Adrenal gland (tissue), 9 donors: ENCODE measurements at regions not wholly inside any gene's neighbourhood (a gene's known extent, or its start where the extent isn't known, plus 50 kb on each side); places are given as distances from the start of the nearest gene placed in this dataset.

Source experiments
- DNase-seq, 7 donors: peaks; one replicate each; pipeline ENCODE4 v3.0.0-alpha.2; 2019 to 2020
- H3K27ac ChIP-seq, 5 donors: fragments of 200-600 bp; sonication (generic) in 4 of 5; 1 replicate in 3 of 5; 2 replicates in 2 of 5; pipeline versions ENCODE4 v1.5.1 to v1.8.0; 2016 to 2020; ENCODE audit warnings: mild to moderate bottlenecking in 1 of 5
- H3K27me3 ChIP-seq: fragments of 200-600 bp; 2 replicates; pipeline ENCODE4 v1.8.0; 2021
- H3K36me3 ChIP-seq, 2 donors: fragments of 200-600 bp; replicated peaks in 1 of 2; 1 replicate in 1 of 2; 2 replicates in 1 of 2; pipeline versions ENCODE4 v1.5.1 to v1.8.0; 2018 to 2022
- H3K4me1 ChIP-seq, 2 donors: fragments of 200-600 bp; replicated peaks in 1 of 2; 1 replicate in 1 of 2; 2 replicates in 1 of 2; pipeline versions ENCODE4 v1.5.1 to v1.8.0; 2018 to 2021
- H3K4me3 ChIP-seq, 4 donors: fragments of 200-600 bp; sonication (generic) in 3 of 4; one replicate each; pipeline ENCODE4 v1.5.1; 2016 to 2018
- H3K9me3 ChIP-seq, 3 donors: fragments of 200-600 bp; sonication (generic) in 1 of 3; replicated peaks in 1 of 3; 1 replicate in 2 of 3; 2 replicates in 1 of 3; pipeline versions ENCODE4 v1.5.1 to v1.8.0; 2016 to 2021
- CTCF ChIP-seq, 6 experiments: fragments of 450-650 bp in 4 of 6; fragments of 200-600 bp in 2 of 6; sonication (generic) in 1 of 6; IDR thresholded peaks; 1 replicate in 5 of 6; 2 replicates in 1 of 6; pipeline versions ENCODE4 v1.5.1 to v1.8.0; 2016 to 2021; ENCODE audit warnings: antibody characterized with exemption in 6 of 6, mild to moderate bottlenecking in 2 of 6, moderate library complexity in 1 of 6
- POLR2A ChIP-seq, 2 donors: fragments of 450-650 bp; IDR thresholded peaks; one replicate each; pipeline ENCODE4 v1.6.1; 2017; ENCODE audit warnings: antibody characterized with exemption in 2 of 2, mild to moderate bottlenecking in 2 of 2, moderate library complexity in 1 of 2
- WGBS, 4 donors: extraction: QIAGEN DNeasy Blood & Tissue Kit in 2 of 4; methylation state at CpG; one replicate each; pipeline versions ENCODE4 v1.1.5 to v1.1.7; 2013 to 2017; 5-methylcytosine and 5-hydroxymethylcytosine counted together
- intact Hi-C, 2 donors: fragments of 100-400 bp; cut with DNase I; formaldehyde crosslinking; loops; one replicate each; pipeline versions ENCODE4 v1.14.1 to v1.15.0; 2022 to 2023
- donor health status: healthy with polysubstance abuse.
- donor health status: Bipolar disorder and iron deficiency.
- donor health status: DM: yes; HTN: yes; CAD: no.
- donor health status: DM: no; HTN: no; CAD: no.
- donor health status: DM: no; HTN: no; CAD: no.

DNA sequence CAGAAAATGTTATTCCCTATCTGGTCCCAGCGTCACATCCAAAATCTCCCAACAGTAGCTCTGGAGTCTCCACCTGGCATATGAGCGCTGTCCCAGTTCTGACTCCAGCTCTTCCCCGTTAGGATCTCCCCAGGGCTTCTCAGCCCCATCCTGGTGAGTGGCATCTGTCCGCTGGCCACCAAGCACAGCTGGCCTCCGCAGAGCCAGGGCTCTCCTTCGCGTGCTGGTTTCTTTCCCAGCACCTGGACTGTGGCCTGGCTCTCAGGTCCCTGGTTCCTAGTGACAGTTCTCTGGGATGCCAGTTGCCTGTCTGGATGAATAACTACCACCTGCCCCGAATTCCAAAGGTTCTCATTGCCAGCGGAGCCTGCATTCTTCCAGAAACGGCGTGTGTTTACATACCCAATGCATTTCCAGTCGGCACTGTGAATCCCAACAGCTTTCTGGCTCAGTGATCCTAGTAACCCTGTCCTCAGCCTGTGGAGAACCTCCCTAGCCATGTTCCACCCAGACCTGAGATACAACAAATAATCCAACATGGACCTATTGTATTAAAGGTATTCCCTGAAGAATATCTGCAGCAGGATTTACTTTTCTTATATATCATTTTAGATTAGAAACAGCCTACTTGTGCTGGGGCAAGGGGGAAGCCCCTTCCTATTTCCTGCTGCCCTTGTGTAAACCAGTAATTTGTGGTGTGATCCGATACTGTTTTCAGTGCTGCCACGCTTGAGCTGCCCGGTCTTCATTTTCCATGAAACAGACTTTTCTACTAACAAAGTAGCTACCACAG, 69.9 kb upstream of the PDE10A start:
- Histone ChIP-seq H3K36me3 (no peaks in the 10 kb centered on the region), H3K27ac (no peak overlapping the region), H3K9me3 (no peaks in the 10 kb centered on the region), H3K4me1 (no peaks in the 10 kb centered on the region), H3K4me3 (no peak overlapping the region), H3K27me3 (no peaks in the 10 kb centered on the region)
- no peak for TF ChIP-seq POLR2A (IDR thresholded peaks at IDR 0.05)
- DNase-seq = no peak
- intact Hi-C loops = loop anchor here in 1 of 2 donors (10.0 kb wide), 1 partner anchor 122 kb away; no protein-coding TSS in a partner anchor
- WGBS, 4 donors = 80 to 85% (median 81%) methylated on average over 14 to 15 of the region's 15 CpGs

DNA sequence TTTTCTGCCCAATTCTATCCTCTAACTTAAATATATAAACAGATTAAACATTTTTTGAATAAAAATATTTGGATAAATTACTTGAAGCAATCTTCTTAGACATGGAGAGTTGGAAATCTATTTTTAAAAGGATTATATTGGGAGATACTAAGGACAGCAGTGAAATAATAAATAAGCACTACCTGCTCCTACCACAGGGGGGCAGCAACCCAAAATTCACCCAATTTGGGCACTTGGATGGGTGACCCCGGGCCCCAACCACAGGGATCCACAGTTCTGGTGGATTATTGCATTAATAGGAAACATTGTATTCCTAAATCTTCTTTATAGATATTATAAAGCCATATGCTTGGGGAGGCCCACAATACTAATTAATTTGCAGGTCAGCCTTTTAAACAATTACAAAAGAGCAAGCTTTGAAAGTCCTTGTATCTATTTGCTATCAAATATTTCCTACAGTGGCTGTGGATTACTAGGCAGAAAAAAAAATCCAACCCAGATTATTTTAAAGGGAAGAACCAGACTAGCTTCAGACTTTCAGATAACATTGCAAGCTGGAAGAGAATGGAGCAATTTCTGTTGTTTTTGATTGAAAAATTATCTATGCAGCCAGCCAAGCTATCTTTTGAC, 66.4 kb upstream of the PDE10A start:
- intact Hi-C loops = loop anchor here in 1 of 2 donors (2.0 kb wide), 1 partner anchor 121 kb away; no protein-coding TSS in a partner anchor
- Histone ChIP-seq H3K9me3 (no peaks in the 10 kb centered on the region), H3K27ac (no peak overlapping the region), H3K4me1 (no peaks in the 10 kb centered on the region), H3K4me3 (no peak overlapping the region), H3K27me3 (no peaks in the 10 kb centered on the region), H3K36me3 (no peaks in the 10 kb centered on the region)
- WGBS, 4 donors = 0 to 6% (median 3%) methylated on average over 1 of the region's 1 CpG
- TF ChIP-seq POLR2A (IDR thresholded peaks at IDR 0.05) (no peak), CTCF (IDR thresholded peaks at IDR 0.05) (peak; percentile 53 to 90 (median 66))
- peak; percentile 25 to 73 (median 47) for DNase-seq

DNA sequence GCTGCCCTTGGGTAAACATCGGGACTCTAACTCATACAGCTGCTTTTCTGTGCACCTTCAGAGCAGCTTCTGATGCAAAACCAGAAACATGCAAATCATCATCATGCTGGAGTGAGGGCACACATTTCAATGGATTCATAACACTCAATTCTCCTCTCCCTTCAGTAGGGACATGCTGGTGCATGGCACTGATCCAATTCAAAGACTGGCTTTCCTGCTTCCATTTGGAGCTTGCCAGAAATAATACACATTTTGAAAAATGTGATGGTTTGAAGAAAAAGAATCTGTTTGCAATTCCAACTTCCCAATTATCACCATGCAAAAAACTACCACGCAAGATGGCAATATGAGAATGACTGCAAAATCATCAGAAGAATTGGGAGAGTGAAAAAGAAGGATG, 65.2 kb upstream of the PDE10A start:
- intact Hi-C loops = loop anchor here in 1 of 2 donors (2.0 kb wide), 1 partner anchor 123 kb away; no protein-coding TSS in a partner anchor
- 75 to 85% (median 81%) methylated on average over 2 of the region's 2 CpGs for WGBS, 4 donors
- no peaks in the 10 kb centered on the region for H3K36me3 ChIP-seq
- no peaks in the 10 kb centered on the region for H3K4me1 ChIP-seq
- H3K27ac ChIP-seq = no peak overlapping the region
- no peaks in the 10 kb centered on the region for H3K9me3 ChIP-seq
- no peak for TF ChIP-seq POLR2A (IDR thresholded peaks at IDR 0.05)
- no peak for TF ChIP-seq CTCF (IDR thresholded peaks at IDR 0.05)
- H3K4me3 ChIP-seq = no peak overlapping the region
- no peaks in the 10 kb centered on the region for H3K27me3 ChIP-seq
- DNase-seq = no peak

- Histone ChIP-seq H3K27me3 (no peaks in the 10 kb centered on the region), H3K4me3 (no peak overlapping the region), H3K4me1 (no peaks in the 10 kb centered on the region), H3K27ac (no peak overlapping the region), H3K36me3 (no peaks in the 10 kb centered on the region), H3K9me3 (no peaks in the 10 kb centered on the region)
- DNase-seq = no peak
- 68 to 86% (median 72%) methylated on average over 15 to 23 of the region's 23 CpGs for WGBS, 4 donors
- TF ChIP-seq POLR2A (IDR thresholded peaks at IDR 0.05) (no peak), CTCF (IDR thresholded peaks at IDR 0.05) (no peak)
- intact Hi-C loops = no loop called here
These were observed 63.9 kb upstream of the PDE10A start for GRCh38 chr6:165726965-165727381.
